ENCODE measurements at regions not wholly inside any gene's neighbourhood (a gene's known extent, or its start where the extent isn't known, plus 50 kb on each side); places are given as distances from the start of the nearest gene placed in this dataset.
"Not testable (repeated sequence)": the region's sequence is repeated elsewhere in the genome, so short reads cannot be mapped to it uniquely, and the experiment has no call there.

- DNase-seq: no peak
Observed at GRCh38 chr12:116361414-116362223, 84.1 kb upstream of the MED13L start.

GRCh38 chr12:116365114-116365513, 87.6 kb upstream of the MED13L start:
- no peak for DNase-seq

GRCh38 chr12:116365606-116366455, 88.3 kb upstream of the MED13L start:
- DNase-seq: no peak

GRCh38 chr12:116366456-116366776, 88.9 kb upstream of the MED13L start:
- DNase-seq: no peak

GRCh38 chr12:116366824-116367223, 89.3 kb upstream of the MED13L start:
- DNase-seq: no peak

GRCh38 chr12:116368196-116369194, 91.0 kb upstream of the MED13L start:
- no peak for DNase-seq

GRCh38 chr12:116370004-116370404, 92.5 kb upstream of the MED13L start:
- peak; percentile 97 for DNase-seq

- DNase-seq: peak; percentile 47
Observed at GRCh38 chr12:116370886-116371580, 93.5 kb upstream of the MED13L start.

- DNase-seq: peak; percentile 70
Observed at GRCh38 chr12:116372815-116373214, 95.3 kb upstream of the MED13L start.

- DNase-seq: no peak
Observed at GRCh38 chr12:116373572-116374206, 96.2 kb upstream of the MED13L start.

GRCh38 chr12:116374207-116374606, 96.7 kb upstream of the MED13L start:
- DNase-seq: no peak

- DNase-seq: no peak
Observed at GRCh38 chr12:116375278-116375842, 97.9 kb upstream of the MED13L start.

- peak; percentile 92 for DNase-seq
Observed at GRCh38 chr12:116376354-116377193, 99.1 kb upstream of the MED13L start.

GRCh38 chr12:116377194-116377571, 99.7 kb upstream of the MED13L start:
- not testable (repeated sequence) for DNase-seq

GRCh38 chr12:116378002-116378401, 100.5 kb upstream of the MED13L start:
- DNase-seq: no peak

- no peak for DNase-seq
Observed at GRCh38 chr12:116380108-116380507, 102.6 kb upstream of the MED13L start.

GRCh38 chr12:116380740-116381139, 103.2 kb upstream of the MED13L start:
- peak; percentile 35 for DNase-seq

GRCh38 chr12:116381240-116381743, 103.8 kb upstream of the MED13L start:
- no peak for DNase-seq

GRCh38 chr12:116381744-116382685, 104.5 kb upstream of the MED13L start:
- peak; percentile 100 for DNase-seq

Data from fibroblast of skin of right biceps (primary cell).